Fibroblast of lung (primary cell): ENCODE measurements at regions not wholly inside any gene's neighbourhood (a gene's known extent, or its start where the extent isn't known, plus 50 kb on each side); places are given as distances from the start of the nearest gene placed in this dataset.

Experiments used
- CTCF ChIP-seq, 2 donors: IDR thresholded peaks in 1 of 2; conservative IDR thresholded peaks in 1 of 2; 1 replicate in 1 of 2; 2 replicates in 1 of 2; pipeline ENCODE4 v1.5.1; 2011 to 2012; ENCODE audit warnings: low read length in 2 of 2, control low read depth in 1 of 2, inconsistent platforms in 1 of 2, low read depth in 1 of 2, mild to moderate bottlenecking in 1 of 2
- EZH2 ChIP-seq: IDR thresholded peaks from 2 replicates; pipeline ENCODE4 v1.5.1; 2012; ENCODE audit warnings: low read length, control low read depth, mild to moderate bottlenecking; ENCODE audit errors: missing control alignments

GRCh38 chr6:34646714-34647113 is 49.9 kb downstream of the ILRUN start:
- no peak for TF ChIP-seq EZH2
- TF ChIP-seq CTCF (conservative IDR thresholded peaks at IDR 0.05 in 1 of 2, IDR thresholded peaks at IDR 0.05 in 1 of 2; ENCODE audit: low read depth in 1 of 2, low read length in 2 of 2) = no peak
